ENCODE measurements at regions not wholly inside any gene's neighbourhood (a gene's known extent, or its start where the extent isn't known, plus 50 kb on each side); places are given as distances from the start of the nearest gene placed in this dataset.

- no peak for DNase-seq
Observed at GRCh38 chr5:96340357-96340756, 92.7 kb downstream of the PCSK1 start.

DNA sequence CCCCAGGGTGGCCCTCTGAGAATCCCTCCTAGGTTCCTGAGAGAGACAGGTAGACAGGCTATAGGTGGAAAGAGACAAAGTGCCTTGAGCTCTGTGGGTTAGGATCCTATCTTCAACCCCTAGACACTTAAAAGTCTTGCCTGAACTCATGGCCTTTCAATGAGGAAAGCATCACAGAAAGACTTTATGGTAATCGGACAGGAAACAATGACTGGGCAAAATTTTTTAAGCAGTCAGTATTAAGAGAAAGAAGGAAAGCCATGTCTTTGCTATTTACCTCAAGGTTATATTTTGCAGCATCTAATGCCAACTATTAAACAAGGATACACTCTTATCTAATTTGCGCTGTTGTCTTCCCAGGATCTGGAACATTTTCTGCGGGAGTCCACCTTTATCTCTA lies 93.2 kb downstream of the PCSK1 start:
- no peak for DNase-seq

- no peak for DNase-seq
Observed at GRCh38 chr5:96338624-96339415, 94.2 kb downstream of the PCSK1 start.

DNA sequence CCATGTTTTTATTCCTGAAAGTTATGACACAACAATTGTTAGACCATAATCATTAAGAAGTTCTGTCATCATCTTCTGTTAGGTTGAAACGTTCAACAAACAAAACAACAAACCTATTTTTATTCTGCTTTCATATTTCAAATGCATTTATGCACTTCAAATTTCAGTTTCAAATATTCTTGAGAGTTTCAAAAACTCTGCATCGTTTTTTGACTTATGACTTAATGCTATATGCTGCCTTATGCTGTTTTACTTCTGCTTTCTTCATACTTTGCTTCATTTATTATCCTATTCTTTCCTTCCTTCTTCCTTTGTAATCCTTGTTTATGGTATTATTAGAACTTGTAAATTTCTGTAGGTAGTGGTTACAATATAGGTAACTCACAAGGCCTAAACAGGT lies 95.0 kb downstream of the PCSK1 start:
- DNase-seq = no peak

DNA sequence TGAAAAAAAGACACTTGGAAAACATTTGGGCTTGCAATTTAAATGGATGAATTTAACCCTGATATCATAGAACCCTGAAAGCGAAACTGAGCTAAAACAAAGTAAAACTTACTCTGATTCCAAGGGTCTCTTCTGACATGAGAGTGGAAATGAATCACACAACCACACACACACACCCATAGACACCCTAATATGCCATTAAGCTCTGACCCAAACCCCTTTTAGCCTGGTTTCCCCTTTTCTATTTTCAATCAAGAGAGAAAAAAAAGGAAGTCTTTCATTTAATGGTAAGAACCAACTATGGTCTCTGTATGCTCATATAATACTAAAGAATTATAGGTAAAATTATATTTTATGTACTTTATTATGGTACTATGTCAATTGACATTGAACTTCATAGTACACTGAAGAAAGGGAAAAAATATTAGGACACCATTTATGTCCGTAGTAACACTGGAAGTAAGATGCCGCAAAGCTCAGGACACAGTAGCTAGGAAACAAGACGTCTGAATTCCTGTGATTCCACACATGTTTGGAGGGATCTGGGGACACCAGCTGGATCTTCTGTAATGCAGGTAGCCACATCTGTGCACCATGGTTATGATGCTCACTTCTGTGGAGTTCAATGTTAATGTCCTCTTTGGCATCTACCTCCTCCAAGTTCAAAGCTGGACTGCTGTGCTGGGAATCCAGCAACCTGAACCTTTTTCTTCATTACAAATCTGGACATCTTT lies 95.8 kb downstream of the PCSK1 start:
- no peak for DNase-seq

DNA sequence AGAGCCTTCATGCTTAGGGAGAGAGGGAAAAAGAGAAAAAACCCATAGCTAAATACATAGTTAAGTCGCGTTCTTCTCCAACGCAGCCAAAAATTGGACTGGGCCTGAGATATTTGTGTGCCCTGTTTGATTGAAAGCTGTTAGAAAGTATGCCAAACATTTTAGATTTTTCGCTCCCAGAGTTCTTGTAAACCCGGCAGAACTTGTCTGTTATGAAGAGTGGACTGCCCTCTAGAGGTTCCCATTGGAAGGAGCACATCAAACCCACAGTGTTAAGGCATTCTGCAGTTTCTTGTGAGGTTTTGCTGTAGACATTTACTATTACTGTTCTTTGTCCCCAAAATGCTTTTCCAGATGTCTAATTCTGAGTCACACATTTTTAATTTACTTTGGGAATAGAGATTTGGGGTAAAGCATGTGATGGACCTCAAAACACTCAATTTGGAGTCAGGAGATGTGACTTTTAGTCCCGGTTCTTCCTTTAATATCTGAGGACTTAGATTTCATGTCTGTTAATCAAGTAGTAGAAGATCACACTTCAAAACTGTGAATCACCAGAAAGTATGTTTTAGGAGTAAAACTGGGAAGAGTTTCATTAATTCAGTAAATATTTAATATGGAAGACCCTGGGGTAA lies 96.6 kb downstream of the PCSK1 start:
- DNase-seq = peak; percentile 61 to 82

DNA sequence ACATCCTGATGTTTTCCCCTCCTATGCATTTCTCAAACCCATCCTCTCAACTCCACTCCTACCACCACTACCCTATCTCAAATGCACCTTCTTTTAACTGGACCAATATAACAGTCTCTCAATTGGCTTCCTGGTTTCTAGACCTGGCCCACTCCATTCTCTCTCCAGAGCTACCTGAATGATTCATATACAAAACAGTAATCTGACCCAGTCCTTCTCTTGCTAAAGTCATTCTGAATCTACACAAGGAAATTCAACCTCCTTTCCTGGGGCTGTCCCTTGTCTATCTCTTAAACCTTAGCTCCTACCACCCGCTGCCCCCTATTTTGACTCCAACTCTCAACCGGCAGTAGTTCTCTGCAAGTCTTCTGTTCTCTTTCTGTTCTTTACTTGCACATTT lies 97.2 kb downstream of the PCSK1 start:
- DNase-seq = no peak

DNA sequence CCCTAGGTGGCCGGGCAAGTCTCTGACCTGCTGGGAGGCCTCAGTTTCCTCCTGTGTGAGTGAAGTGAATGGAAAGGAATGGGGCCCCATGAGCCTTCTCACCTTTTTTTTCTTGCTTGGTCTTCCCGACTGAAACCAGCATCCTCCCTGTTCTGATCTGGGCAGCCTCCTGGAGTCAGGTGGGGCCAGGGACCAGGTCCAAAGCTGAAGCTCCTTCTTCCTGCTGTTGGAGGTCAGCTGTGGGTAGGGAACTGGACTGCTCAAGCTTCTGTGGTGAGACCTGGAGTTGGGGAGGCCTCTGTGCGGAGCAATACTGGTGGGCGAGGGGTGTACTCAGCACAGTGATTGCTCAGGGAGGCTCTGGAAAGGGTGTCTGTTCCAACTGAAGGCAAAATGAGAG lies 99.7 kb downstream of the PCSK1 start:
- DNase-seq = no peak

DNA sequence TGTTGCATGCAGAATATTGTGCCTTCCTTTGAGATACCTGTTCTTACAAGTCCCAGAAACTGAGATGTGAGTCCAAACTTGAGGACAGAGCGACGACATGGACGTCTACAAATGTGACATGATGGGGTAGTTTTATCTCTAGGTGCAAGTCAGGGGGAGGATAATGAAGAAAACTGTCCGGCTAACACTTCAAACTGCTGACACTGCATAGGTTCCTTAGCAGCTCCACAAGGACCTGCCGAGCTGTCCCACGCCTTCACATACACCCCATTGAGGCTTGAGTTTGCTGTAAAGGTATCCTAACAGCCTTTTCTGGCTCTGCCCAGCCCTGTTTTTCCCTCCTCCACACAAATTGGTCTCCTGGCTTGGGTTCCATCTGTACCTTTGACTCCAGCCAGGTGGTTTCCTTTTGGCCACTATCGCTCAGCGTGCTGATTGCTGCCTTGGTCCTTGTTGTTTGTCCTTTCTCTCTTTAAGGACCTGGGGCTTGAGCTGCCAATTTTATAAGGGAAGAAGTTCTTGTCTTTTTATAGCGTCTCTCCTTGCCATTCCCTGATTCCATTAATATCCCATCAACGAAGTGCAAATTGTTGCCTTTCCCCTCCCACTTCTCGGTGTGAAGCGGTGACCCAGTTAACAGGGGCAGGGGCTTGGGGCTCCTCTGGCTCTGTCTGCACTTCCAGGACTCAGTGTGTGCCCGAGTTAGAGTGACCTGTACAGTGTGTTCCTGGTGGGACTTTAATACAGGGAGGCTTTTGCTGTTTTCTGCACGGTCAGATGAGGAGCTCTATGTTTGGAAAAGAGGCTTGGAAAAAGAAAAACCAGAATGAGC lies 100.3 kb downstream of the PCSK1 start:
- no peak for DNase-seq

DNA sequence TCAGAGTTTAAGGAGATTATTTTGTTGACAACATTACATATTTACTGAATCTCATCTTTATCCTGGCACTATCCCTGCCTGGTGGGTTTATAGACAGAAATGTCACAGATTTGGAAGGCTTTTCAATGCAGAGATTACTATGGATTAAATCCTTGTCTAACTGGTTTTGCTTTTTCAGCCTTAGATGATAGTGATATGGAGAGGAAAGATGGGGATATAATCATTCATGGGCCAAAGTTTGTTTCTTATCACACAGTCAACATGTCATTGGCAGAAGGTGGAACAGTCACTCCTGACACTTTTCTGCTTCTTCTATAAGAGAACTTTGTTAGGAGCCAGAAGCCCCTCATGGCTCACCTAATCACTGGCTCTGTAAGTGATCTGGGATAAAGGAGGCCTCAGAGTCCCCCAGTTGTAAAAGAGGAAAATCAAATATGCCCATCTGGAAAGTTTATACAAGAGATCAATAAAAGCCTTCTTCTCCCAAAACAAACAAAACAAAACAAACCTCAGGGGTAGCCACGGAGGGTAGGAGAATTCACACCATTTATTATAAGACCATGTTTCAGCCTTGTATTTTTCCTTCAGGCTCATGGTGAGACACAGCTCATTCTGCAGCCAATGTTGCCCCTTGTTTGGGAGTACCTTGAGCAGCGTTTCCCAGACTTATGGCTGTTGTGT lies 101.2 kb downstream of the PCSK1 start:
- no peak for DNase-seq

GRCh38 chr5:96331210-96331609 lies 101.8 kb downstream of the PCSK1 start:
- no peak for DNase-seq

- DNase-seq = no peak
Observed at GRCh38 chr5:96330530-96331140, 102.4 kb downstream of the PCSK1 start.

DNA sequence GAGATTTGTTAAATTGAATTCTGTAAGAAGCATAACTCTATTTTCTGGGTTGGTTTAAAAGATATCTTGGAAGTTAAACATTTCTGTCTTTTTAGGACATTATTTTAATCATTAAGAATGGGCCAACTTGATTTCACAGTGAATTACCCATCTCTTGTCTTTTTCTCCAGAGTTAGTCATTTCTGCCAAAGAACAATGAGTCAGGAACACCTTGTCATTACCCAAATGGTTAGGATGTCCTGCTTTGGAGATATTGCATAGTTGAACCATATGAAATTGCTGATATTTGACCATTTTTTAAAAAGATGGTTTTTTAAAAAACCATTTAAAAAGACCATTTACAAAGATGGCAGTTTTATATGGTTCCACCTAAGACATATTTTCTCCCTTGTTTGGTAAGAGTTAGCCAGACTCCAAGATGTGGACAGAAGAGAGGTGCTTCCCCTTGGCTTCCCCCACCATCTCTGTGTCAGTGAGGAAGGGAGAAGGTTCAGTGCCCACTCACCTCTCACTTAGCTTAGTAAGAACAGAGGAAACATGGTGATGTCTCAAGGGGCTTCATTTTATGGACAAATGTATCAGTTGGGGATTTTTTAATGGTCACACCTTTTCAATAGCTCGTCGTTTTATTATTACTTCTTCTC lies 103.0 kb downstream of the PCSK1 start:
- DNase-seq = no peak

- DNase-seq = no peak
Observed at GRCh38 chr5:96329289-96329688, 103.8 kb downstream of the PCSK1 start.

DNA sequence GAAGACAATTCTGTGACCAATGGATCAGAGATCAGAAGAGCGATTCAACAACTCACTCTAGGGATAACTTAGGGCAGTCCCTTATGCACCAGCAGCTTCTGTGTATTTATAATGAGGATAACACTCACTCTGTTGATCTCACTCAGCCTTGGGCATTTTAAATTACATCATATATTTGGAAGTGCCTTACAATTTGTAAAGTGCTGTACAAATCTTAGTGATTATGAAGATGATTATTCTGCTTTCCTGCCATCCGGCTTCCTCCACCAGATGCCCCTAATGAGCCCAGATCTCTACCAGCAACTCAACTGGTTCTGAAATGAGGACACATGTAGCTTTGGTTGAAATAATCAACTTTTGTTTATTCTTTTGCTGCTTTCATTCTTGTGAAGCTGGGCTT lies 105.3 kb downstream of the PCSK1 start:
- DNase-seq = no peak

DNA sequence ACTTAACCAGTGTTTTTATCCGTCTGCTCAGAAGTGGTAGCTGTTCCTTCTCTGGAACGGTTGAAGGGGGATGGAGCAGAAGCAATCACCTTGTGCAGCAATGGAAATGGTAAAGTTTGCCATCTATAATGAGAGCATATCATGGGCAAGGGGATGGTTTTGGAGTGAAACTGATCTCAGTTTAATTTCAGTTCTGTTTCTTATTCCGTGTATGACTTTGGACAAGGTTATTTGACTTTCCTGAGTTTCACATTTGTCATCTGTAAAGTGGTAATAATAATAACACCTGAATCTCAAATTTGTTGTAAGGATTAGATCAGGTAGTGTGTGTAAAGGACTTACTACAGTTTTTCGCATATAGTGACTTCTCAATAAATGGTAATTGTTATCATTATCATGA lies 106.1 kb downstream of the PCSK1 start:
- no peak for DNase-seq

DNA sequence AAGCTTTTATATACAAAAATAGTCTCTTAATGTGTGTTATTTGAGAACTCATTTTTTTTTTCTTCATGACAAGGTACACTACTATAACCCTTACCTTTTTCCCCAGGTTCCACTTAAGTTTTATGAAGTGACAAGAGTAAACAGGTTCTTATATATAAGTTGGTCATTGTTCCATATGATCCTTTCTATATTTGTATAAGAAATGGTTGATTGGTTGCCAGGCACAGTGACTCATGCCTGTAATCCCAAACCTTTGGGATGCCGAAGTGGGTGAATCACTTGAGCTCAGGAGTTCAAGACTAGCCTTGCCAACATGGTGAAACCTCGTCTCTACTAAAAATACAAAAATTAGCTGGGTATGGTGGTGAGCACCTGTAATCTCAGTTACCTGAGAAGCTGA lies 108.3 kb downstream of the PCSK1 start:
- peak; percentile 53 to 61 for DNase-seq

- no peak for DNase-seq
Observed at GRCh38 chr5:96322865-96323264, 110.2 kb downstream of the PCSK1 start.

- DNase-seq = no peak
Observed at GRCh38 chr5:96322217-96322616, 110.8 kb downstream of the PCSK1 start.

GRCh38 chr5:96321345-96321744 lies 111.7 kb downstream of the PCSK1 start:
- no peak for DNase-seq

- DNase-seq = no peak
Observed at GRCh38 chr5:96320797-96321196, 112.3 kb downstream of the PCSK1 start.

Measured in SW 1271 (cell line).